ENCODE measurements at regions not wholly inside any gene's neighbourhood (a gene's known extent, or its start where the extent isn't known, plus 50 kb on each side); places are given as distances from the start of the nearest gene placed in this dataset.

DNA sequence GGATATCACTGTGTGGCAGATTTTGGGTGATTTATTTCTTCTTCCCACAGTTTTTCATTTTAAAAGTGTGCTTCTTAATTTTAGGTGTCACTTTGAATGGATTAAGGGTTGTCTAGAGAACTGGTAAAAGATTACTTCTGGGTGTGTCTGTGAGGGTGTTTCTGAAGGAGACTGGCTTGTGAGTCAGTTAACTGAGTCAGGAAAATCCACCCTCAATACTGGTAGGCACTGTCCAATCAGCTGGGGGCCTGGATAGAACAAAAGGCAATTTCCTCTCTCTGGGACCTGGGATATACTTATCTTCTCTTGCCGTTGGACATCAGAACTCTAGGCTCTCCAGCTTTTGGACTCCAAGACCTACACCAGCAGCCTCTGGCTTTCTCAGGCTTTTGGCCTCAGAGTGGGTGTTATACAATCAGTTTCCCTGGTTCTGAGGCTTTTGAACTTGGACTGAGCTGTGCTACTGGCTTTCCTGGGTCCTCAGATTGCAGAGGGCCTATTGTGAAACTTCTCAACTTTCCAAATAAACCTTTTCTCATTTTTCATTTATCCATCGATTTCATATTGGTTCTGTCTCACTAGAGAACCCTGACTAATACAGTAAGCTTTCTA lies 413.1 kb downstream of the GBA3 start:
- H3K36me3 ChIP-seq: no peaks in the 10 kb centered on the region
- H3K9me3 ChIP-seq: no peaks in the 10 kb centered on the region
- 66 to 89% methylated on average over 2 of the region's 2 CpGs for WGBS, 2 donors
- no peaks in the 10 kb centered on the region for H3K4me1 ChIP-seq
- H3K27ac ChIP-seq: no peak overlapping the region
- ATAC-seq (no peak), DNase-seq (no peak)
- H3K4me3 ChIP-seq: no peak overlapping the region
- no peaks in the 10 kb centered on the region for H3K27me3 ChIP-seq
- intact Hi-C loops (cut with DNase I): no loop called here
- TF ChIP-seq, protein P1, sequence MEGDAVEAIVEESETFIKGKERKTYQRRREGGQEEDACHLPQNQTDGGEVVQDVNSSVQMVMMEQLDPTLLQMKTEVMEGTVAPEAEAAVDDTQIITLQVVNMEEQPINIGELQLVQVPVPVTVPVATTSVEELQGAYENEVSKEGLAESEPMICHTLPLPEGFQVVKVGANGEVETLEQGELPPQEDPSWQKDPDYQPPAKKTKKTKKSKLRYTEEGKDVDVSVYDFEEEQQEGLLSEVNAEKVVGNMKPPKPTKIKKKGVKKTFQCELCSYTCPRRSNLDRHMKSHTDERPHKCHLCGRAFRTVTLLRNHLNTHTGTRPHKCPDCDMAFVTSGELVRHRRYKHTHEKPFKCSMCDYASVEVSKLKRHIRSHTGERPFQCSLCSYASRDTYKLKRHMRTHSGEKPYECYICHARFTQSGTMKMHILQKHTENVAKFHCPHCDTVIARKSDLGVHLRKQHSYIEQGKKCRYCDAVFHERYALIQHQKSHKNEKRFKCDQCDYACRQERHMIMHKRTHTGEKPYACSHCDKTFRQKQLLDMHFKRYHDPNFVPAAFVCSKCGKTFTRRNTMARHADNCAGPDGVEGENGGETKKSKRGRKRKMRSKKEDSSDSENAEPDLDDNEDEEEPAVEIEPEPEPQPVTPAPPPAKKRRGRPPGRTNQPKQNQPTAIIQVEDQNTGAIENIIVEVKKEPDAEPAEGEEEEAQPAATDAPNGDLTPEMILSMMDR (IDR thresholded peaks at IDR 0.05): no peak

DNA sequence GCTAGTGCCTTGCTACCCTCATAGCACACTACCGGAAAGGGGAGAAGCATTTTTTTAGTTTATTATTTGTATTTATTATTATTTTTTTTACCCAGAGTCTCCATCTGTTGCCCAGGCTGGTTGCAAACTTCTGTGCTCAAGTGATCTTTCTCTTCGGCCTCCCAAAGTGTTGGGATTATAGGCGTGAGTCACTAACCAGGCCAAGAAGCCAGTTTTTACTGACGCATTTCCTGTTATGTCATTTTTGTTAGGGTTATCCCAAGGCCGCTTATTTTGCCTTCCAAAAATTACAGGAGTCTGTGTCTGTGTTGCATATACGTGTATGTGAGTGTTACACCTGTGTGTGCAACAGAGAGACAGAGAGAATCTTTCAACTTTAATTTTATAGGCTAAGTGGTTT lies 404.5 kb downstream of the GBA3 start:
- Histone ChIP-seq H3K27me3 (no peaks in the 10 kb centered on the region), H3K36me3 (no peaks in the 10 kb centered on the region), H3K4me1 (no peaks in the 10 kb centered on the region), H3K4me3 (no peak overlapping the region), H3K9me3 (peaks cover 0 to 21% (median 10%) of the 10 kb centered on the region in 11 donors), H3K27ac (no peak overlapping the region)
- TF ChIP-seq, protein P1 (IDR thresholded peaks at IDR 0.05): no peak
- intact Hi-C loops (cut with DNase I): no loop called here
- DNase-seq: no peak
- WGBS, 2 donors: 73% methylated on average over 6 of the region's 6 CpGs
- ATAC-seq: no peak

DNA sequence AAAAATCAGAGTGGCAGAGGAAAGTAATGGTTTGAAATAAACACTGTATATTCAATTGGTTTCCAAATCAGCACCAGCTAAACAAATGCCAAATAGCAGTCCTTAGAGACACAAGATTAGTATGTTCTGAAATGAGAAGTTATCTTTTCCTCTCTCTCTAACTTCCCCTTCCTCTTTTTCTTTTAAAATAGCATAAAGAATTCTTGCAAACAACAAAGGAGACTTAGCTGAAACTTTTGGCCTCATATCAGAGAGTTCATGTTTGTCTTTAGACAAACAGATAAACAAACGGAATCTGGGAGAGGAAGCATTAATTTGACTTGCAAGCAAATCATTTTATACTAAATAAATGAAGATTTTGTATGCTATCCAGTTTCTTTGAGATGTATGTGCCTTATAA lies 399.0 kb downstream of the GBA3 start:
- Histone ChIP-seq H3K4me3 (no peak overlapping the region), H3K4me1 (no peaks in the 10 kb centered on the region), H3K36me3 (no peaks in the 10 kb centered on the region), H3K27me3 (no peaks in the 10 kb centered on the region), H3K9me3 (peaks cover 0 to 21% (median 10%) of the 10 kb centered on the region in 11 donors), H3K27ac (no peak overlapping the region)
- DNase-seq: no peak
- ATAC-seq: no peak
- WGBS, 2 donors: 27 to 34% methylated on average over 1 of the region's 1 CpG
- intact Hi-C loops (cut with DNase I): no loop called here
- TF ChIP-seq, protein P1 (IDR thresholded peaks at IDR 0.05): no peak

DNA sequence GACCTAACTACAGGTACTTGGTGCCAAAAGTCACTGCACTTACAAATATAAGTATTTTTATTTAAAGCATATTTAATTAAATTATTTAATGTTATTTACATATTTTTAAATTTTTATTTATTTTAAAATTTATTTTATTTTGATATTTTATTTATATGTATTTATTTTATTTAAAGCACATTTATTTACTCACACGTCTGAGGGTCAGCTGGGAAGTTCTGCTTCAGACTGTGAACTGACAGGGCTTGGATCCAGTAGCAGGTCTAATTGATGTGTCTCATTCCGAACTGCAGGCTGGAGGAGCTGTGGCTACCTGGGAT lies 392.5 kb downstream of the GBA3 start:
- Histone ChIP-seq H3K27ac (no peak overlapping the region), H3K27me3 (no peaks in the 10 kb centered on the region), H3K36me3 (no peaks in the 10 kb centered on the region), H3K9me3 (peaks cover 0 to 14% (median 3%) of the 10 kb centered on the region in 11 donors), H3K4me1 (no peaks in the 10 kb centered on the region), H3K4me3 (no peak overlapping the region)
- intact Hi-C loops (cut with DNase I): no loop called here
- ATAC-seq (no peak), DNase-seq (no peak)
- 71 to 85% methylated on average over 2 of the region's 2 CpGs for WGBS, 2 donors
- TF ChIP-seq, protein P1 (IDR thresholded peaks at IDR 0.05): no peak
